HepG2 (cell line): ENCODE measurements at regions not wholly inside any gene's neighbourhood (a gene's known extent, or its start where the extent isn't known, plus 50 kb on each side); places are given as distances from the start of the nearest gene placed in this dataset.

Source experiments
- ATAC-seq: fragments of 200-7000 bp; cut with Tn5 transposase; 3 replicates; pipeline ENCODE4 v1.9.1; 2020; ENCODE audit warnings: mild to moderate bottlenecking, moderate library complexity
- BruUV-seq: library from RNA; stranded (reverse); fragments of 400-500 nt; replicated peaks from 2 replicates; lab custom pipeline; 2021; lab: Mats Ljungman, UMichigan
- CTCF ChIA-PET: fragments of 300-600 bp; formaldehyde crosslinking; extraction: SDS; loops from one replicate; lab custom pipeline; 2021; ENCODE audit warnings: low total read pairs, inconsistent platforms, low intra/inter-chr PET ratio; lab: Yijun Ruan, JAX
- POLR2A ChIA-PET: fragments of 350-600 bp; sonication (Branson Sonifier 250); formaldehyde crosslinking; loops from one replicate; lab custom pipeline; 2020; ENCODE audit warnings: antibody characterized with exemption, inconsistent platforms; lab: Yijun Ruan, JAX
- DNase-seq: peaks from one replicate; pipeline ENCODE4 v3.0.0-alpha.2; 2015; ENCODE audit warnings: low spot score
- FAIRE-seq: peaks from 3 replicates; lab custom pipeline; 2011; peaks lifted over from hg19 to GRCh38; lab: Jason Lieb, UNC
- H2AFZ ChIP-seq: one replicate; pipeline ENCODE4 v1.6.1; 2011; ENCODE audit warnings: low read length, inconsistent platforms
- H3K27ac ChIP-seq: fragments of 300-600 bp; 3 replicates; pipeline ENCODE4 v1.8.0; 2011; ENCODE audit warnings: mixed run types, mild to moderate bottlenecking, mixed read lengths, low read length, inconsistent platforms; ENCODE audit not compliant: insufficient read depth; ENCODE audit errors: extremely low read length
- H3K27me3 ChIP-seq, 2 experiments: fragments of 200-600 bp in 1 of 2; 2 replicates in 1 of 2; 3 replicates in 1 of 2; pipeline versions ENCODE4 v1.6.0 to v1.8.0; 2011; ENCODE audit warnings: low read length in 2 of 2, mild to moderate bottlenecking in 2 of 2, moderate library complexity in 2 of 2, inconsistent platforms in 1 of 2; ENCODE audit not compliant: insufficient read depth in 2 of 2, control insufficient read depth in 1 of 2
- H3K36me3 ChIP-seq, 2 experiments: fragments of 200-600 bp in 1 of 2; replicated peaks in 1 of 2; 2 replicates in 1 of 2; 3 replicates in 1 of 2; pipeline versions ENCODE4 v1.5.1 to v1.8.0; 2011; ENCODE audit warnings: low read length in 2 of 2, inconsistent platforms in 1 of 2; ENCODE audit not compliant: insufficient read depth in 2 of 2, control insufficient read depth in 1 of 2
- H3K4me1 ChIP-seq: 2 replicates; pipeline ENCODE4 v1.5.1; 2012; ENCODE audit warnings: low read length, inconsistent platforms; ENCODE audit not compliant: insufficient read depth
- H3K4me2 ChIP-seq: 2 replicates; pipeline ENCODE4 v1.6.0; 2011; ENCODE audit warnings: low read depth, low read length, inconsistent platforms
- H3K4me3 ChIP-seq, 3 experiments: fragments of 200-600 bp in 1 of 3; sonication (generic), shearing (Covaris generic) in 1 of 3; replicated peaks in 1 of 3; 2 replicates each; pipeline ENCODE4 v1.5.1; 2011 to 2016; ENCODE audit warnings: low read length in 3 of 3, inconsistent platforms in 2 of 3, low read depth in 2 of 3, mild to moderate bottlenecking in 2 of 3, control low read depth in 1 of 3, mixed read lengths in 1 of 3; ENCODE audit not compliant: insufficient read depth in 1 of 3
- H3K79me2 ChIP-seq: one replicate; pipeline ENCODE4 v1.6.1; 2011; ENCODE audit warnings: low read length, inconsistent platforms; ENCODE audit not compliant: insufficient read depth
- H3K9ac ChIP-seq: 2 replicates; pipeline ENCODE4 v1.6.0; 2011; ENCODE audit warnings: mild to moderate bottlenecking, low read depth, low read length, inconsistent platforms; ENCODE audit not compliant: insufficient read depth
- H3K9me3 ChIP-seq: 2 replicates; pipeline ENCODE4 v1.5.1; 2012; ENCODE audit warnings: mild to moderate bottlenecking, low read length
- H4K20me1 ChIP-seq: 2 replicates; pipeline ENCODE4 v1.6.0; 2011; ENCODE audit warnings: inconsistent platforms, mild to moderate bottlenecking, low read length, moderate library complexity; ENCODE audit not compliant: insufficient read depth
- DBP ChIP-seq: sonication (generic); formaldehyde crosslinking; IDR thresholded peaks from 2 replicates; pipeline ENCODE4 v1.4.0; 2020; ENCODE audit warnings: missing genetic modification reagents; ENCODE audit errors: not compliant biosample characterization
- HES4 ChIP-seq: sonication (generic); formaldehyde crosslinking; IDR thresholded peaks from 2 replicates; pipeline ENCODE4 v1.9.0; 2021; ENCODE audit warnings: mild to moderate bottlenecking, missing genetic modification reagents, borderline replicate concordance
- ISX ChIP-seq: sonication (generic); formaldehyde crosslinking; conservative IDR thresholded peaks from 2 replicates; pipeline ENCODE4 v1.5.0; 2020; ENCODE audit warnings: missing genetic modification reagents
- PLSCR1 ChIP-seq: sonication (generic); formaldehyde crosslinking; IDR thresholded peaks from 2 replicates; pipeline ENCODE4 v1.5.0; 2020; ENCODE audit warnings: missing genetic modification reagents, mild to moderate bottlenecking, borderline replicate concordance
- RAD21 ChIP-seq: fragments of 450-650 bp; formaldehyde crosslinking; IDR thresholded peaks from 2 replicates; pipeline ENCODE4 v1.5.0; 2020; ENCODE audit warnings: mild to moderate bottlenecking
- SOX13 ChIP-seq, 3 experiments: fragments of 450-650 bp in 1 of 3; sonication (generic) in 1 of 3; formaldehyde crosslinking in 1 of 3; IDR thresholded peaks in 2 of 3; conservative IDR thresholded peaks in 1 of 3; 2 replicates each; pipeline versions ENCODE4 v1.5.0 to v1.6.1; 2016 to 2020; ENCODE audit warnings: antibody characterized with exemption in 1 of 3, mild to moderate bottlenecking in 1 of 3, missing compliant biosample characterization in 1 of 3, missing genetic modification reagents in 1 of 3, moderate library complexity in 1 of 3
- TMF1 ChIP-seq: sonication (generic); formaldehyde crosslinking; IDR thresholded peaks from 2 replicates; pipeline ENCODE4 v1.8.1; 2022; ENCODE audit warnings: low read depth, missing genetic modification reagents
- ZFP36L2 ChIP-seq: sonication (generic); formaldehyde crosslinking; IDR thresholded peaks from 2 replicates; pipeline ENCODE4 v1.4.0; 2020; ENCODE audit warnings: missing genetic modification reagents
- ZKSCAN8 ChIP-seq: IDR thresholded peaks from 2 replicates; pipeline ENCODE4 v1.6.1; 2016; ENCODE audit warnings: borderline replicate concordance, missing genetic modification reagents, missing compliant biosample characterization
- ZNF362 ChIP-seq: sonication (generic); formaldehyde crosslinking; IDR thresholded peaks from 2 replicates; pipeline ENCODE4 v1.4.0; 2020; ENCODE audit warnings: missing genetic modification reagents, mild to moderate bottlenecking, borderline replicate concordance
- ZNF484 ChIP-seq: sonication (generic); formaldehyde crosslinking; IDR thresholded peaks from 2 replicates; pipeline ENCODE4 v1.5.1; 2020; ENCODE audit warnings: mild to moderate bottlenecking, low read depth, missing genetic modification reagents, borderline replicate concordance
- WGBS: methylation state at CpG from one replicate; pipeline ENCODE4 v1.1.6; 2017; ENCODE audit warnings: low lambda C conversion rate; 5-methylcytosine and 5-hydroxymethylcytosine counted together
- in situ Hi-C: cut with HindIII; loops from 2 replicates; pipeline ENCODE4 v1.10.0; 2017; ENCODE audit warnings: low pct_unique_long_range_greater_than_20kb; ENCODE audit not compliant: extremely low pct_ligation_motif_present
- intact Hi-C: fragments of 100-400 bp; cut with micrococcal nuclease; formaldehyde crosslinking; loops from one replicate; pipeline ENCODE4 v1.10.0; 2022; ENCODE audit not compliant: unreplicated experiment

GRCh38 chr1:244211559-244211944, 160.5 kb downstream of the ZBTB18 start (continued):
- TF ChIP-seq RAD21 (CRISPR knock-in tag) (no peak), PLSCR1 (CRISPR knock-in tag) (no peak), ZNF484 (CRISPR knock-in tag) (no peak), TMF1 (CRISPR knock-in tag) (no peak)

- H3K4me1 ChIP-seq, result peaks cover 36% of the 10 kb centered on the region
- H4K20me1 ChIP-seq, result no peaks in the 10 kb centered on the region
- H3K79me2 ChIP-seq, result no peaks in the 10 kb centered on the region
- peak overlapping the region; percentile 27 for H2AFZ ChIP-seq
- WGBS, result 42% methylated on average over 6 of the region's 6 CpGs
- intact Hi-C loops (no loop called here), in situ Hi-C loops (no loop called here)
- H3K4me2 ChIP-seq, result no peak overlapping the region
- DNase-seq, result no peak
- no peak overlapping the region for H3K9ac ChIP-seq
- BruUV-seq, result no TSS peak
- ATAC-seq, result no peak
- H3K27me3 ChIP-seq, result no peaks in the 10 kb centered on the region; a peak in 1 of 5 replicates
- no peak overlapping the region for H3K4me3 ChIP-seq
- ChIA-PET CTCF (no interaction called here), POLR2A (no interaction called here)
- no peaks in the 10 kb centered on the region for H3K36me3 ChIP-seq
- TF ChIP-seq HES4, result no peak
- no peak for TF ChIP-seq DBP (CRISPR knock-in tag)
- TF ChIP-seq ZKSCAN8 (CRISPR knock-in tag), result no peak
- no peak for TF ChIP-seq ISX (CRISPR knock-in tag)
- no peak for TF ChIP-seq ZNF362 (CRISPR knock-in tag)
- TF ChIP-seq ZFP36L2 (CRISPR knock-in tag), result no peak
- TF ChIP-seq SOX13 (IDR thresholded peaks at IDR 0.05), result no peak
- no peak for TF ChIP-seq SOX13 (CRISPR knock-in tag; conservative IDR thresholded peaks at IDR 0.05 in 1 of 2, IDR thresholded peaks at IDR 0.05 in 1 of 2)
- no peak overlapping the region for H3K27ac ChIP-seq
- no peaks in the 10 kb centered on the region for H3K9me3 ChIP-seq
- FAIRE-seq, result no peak
Observed at GRCh38 chr1:244212219-244212618, 161.1 kb downstream of the ZBTB18 start.
